Trophoblast cell (in vitro differentiated cells and primary cell): ENCODE measurements at regions not wholly inside any gene's neighbourhood (a gene's known extent, or its start where the extent isn't known, plus 50 kb on each side); places are given as distances from the start of the nearest gene placed in this dataset.

Experiments
- DNase-seq, 2 donors: peaks; one replicate each; pipeline ENCODE4 v3.0.0-alpha.2; 2016
- H2AFZ ChIP-seq: 2 replicates; pipeline ENCODE4 v1.6.1; 2013; ENCODE audit warnings: low read length, moderate library complexity, mild to moderate bottlenecking; ENCODE audit not compliant: insufficient read depth, poor library complexity
- H2AK5ac ChIP-seq: 2 replicates; pipeline ENCODE4 v1.6.1; 2013; ENCODE audit warnings: mild to moderate bottlenecking, low read length
- H2BK120ac ChIP-seq: 2 replicates; pipeline ENCODE4 v1.6.1; 2013; ENCODE audit warnings: low read length, mild to moderate bottlenecking, moderate library complexity; ENCODE audit not compliant: insufficient read depth, poor library complexity
- H2BK12ac ChIP-seq: 2 replicates; pipeline ENCODE4 v1.6.1; 2013; ENCODE audit warnings: mild to moderate bottlenecking, low read length, moderate library complexity
- H2BK5ac ChIP-seq: 2 replicates; pipeline ENCODE4 v1.6.1; 2013; ENCODE audit warnings: low read length, low read depth, moderate library complexity, mild to moderate bottlenecking; ENCODE audit not compliant: poor library complexity
- H3K14ac ChIP-seq: 2 replicates; pipeline ENCODE4 v1.6.1; 2013; ENCODE audit warnings: mild to moderate bottlenecking, low read length
- H3K18ac ChIP-seq: 2 replicates; pipeline ENCODE4 v1.6.1; 2013; ENCODE audit warnings: mild to moderate bottlenecking, low read length
- H3K23ac ChIP-seq: 2 replicates; pipeline ENCODE4 v1.6.1; 2013; ENCODE audit warnings: low read length
- H3K27ac ChIP-seq: 2 replicates; pipeline ENCODE4 v1.5.1; 2013; ENCODE audit warnings: low read depth, mild to moderate bottlenecking, inconsistent platforms, low read length, moderate library complexity
- H3K27me3 ChIP-seq: 2 replicates; pipeline ENCODE4 v1.6.1; 2013; ENCODE audit warnings: inconsistent platforms, mild to moderate bottlenecking, low read length, moderate library complexity; ENCODE audit not compliant: insufficient read depth
- H3K36me3 ChIP-seq, 2 experiments: 1 replicate in 1 of 2; 2 replicates in 1 of 2; pipeline ENCODE4 v1.6.1; 2013; ENCODE audit warnings: low read length in 2 of 2, mild to moderate bottlenecking in 2 of 2, moderate library complexity in 1 of 2; ENCODE audit not compliant: insufficient read depth in 2 of 2, control insufficient read depth in 1 of 2
- H3K4ac ChIP-seq: 2 replicates; pipeline ENCODE4 v1.6.1; 2013; ENCODE audit warnings: low read depth, mild to moderate bottlenecking, low read length, moderate library complexity
- H3K4me1 ChIP-seq, 2 experiments: 1 replicate in 1 of 2; 2 replicates in 1 of 2; pipeline ENCODE4 v1.6.1; 2013; ENCODE audit warnings: low read length in 2 of 2, mild to moderate bottlenecking in 2 of 2, moderate library complexity in 1 of 2; ENCODE audit not compliant: insufficient read depth in 2 of 2, control insufficient read depth in 1 of 2
- H3K4me2 ChIP-seq: 2 replicates; pipeline ENCODE4 v1.6.1; 2013; ENCODE audit warnings: inconsistent platforms, mild to moderate bottlenecking, low read length, moderate library complexity
- H3K4me3 ChIP-seq: 2 replicates; pipeline ENCODE4 v1.5.1; 2013; ENCODE audit warnings: mild to moderate bottlenecking, low read depth, low read length, inconsistent platforms
- H3K79me1 ChIP-seq: one replicate; pipeline ENCODE4 v1.6.1; 2013; ENCODE audit warnings: low read length
- H3K79me2 ChIP-seq: 2 replicates; pipeline ENCODE4 v1.6.1; 2013; ENCODE audit warnings: low read length, mild to moderate bottlenecking; ENCODE audit not compliant: control insufficient read depth, insufficient read depth, poor library complexity
- H3K9ac ChIP-seq: 2 replicates; pipeline ENCODE4 v1.6.1; 2013; ENCODE audit warnings: mild to moderate bottlenecking, low read length
- H3K9me3 ChIP-seq: 2 replicates; pipeline ENCODE4 v1.6.1; 2013; ENCODE audit warnings: low read depth, mild to moderate bottlenecking, control low read depth, inconsistent platforms, low read length; ENCODE audit not compliant: insufficient read depth
- H4K12ac ChIP-seq: 2 replicates; pipeline ENCODE4 v1.6.1; 2013; ENCODE audit warnings: low read depth, mild to moderate bottlenecking, low read length, moderate library complexity
- H4K8ac ChIP-seq: 2 replicates; pipeline ENCODE4 v1.6.1; 2013; ENCODE audit warnings: low read depth, mild to moderate bottlenecking, low read length, moderate library complexity
- H4K91ac ChIP-seq: one replicate; pipeline ENCODE4 v1.6.1; 2013; ENCODE audit warnings: low read depth, mild to moderate bottlenecking, low read length, moderate library complexity
- WGBS: extraction: QIAGEN DNeasy Blood & Tissue Kit; methylation state at CpG from one replicate; pipeline ENCODE4 v1.1.7; 2013; ENCODE audit warnings: missing lambda C conversion rate; ENCODE audit not compliant: insufficient read length, insufficient coverage; ENCODE audit errors: extremely low coverage; 5-methylcytosine and 5-hydroxymethylcytosine counted together

GRCh38 chr2:136215449-136215848, 97.5 kb upstream of the CXCR4 start:
- DNase-seq = no peak
- no peaks in the 10 kb centered on the region for H3K9me3 ChIP-seq
- no peak overlapping the region for H2AFZ ChIP-seq
- no peak overlapping the region for H3K18ac ChIP-seq
- H3K4ac ChIP-seq = no peak overlapping the region
- H2BK5ac ChIP-seq = no peak overlapping the region
- H3K4me2 ChIP-seq = no peak overlapping the region
- no peak overlapping the region for H3K23ac ChIP-seq
- WGBS = no CpG with 5 or more reads among the region's 2 CpGs
- H4K91ac ChIP-seq = no peak overlapping the region
- no peak overlapping the region for H4K8ac ChIP-seq
- H3K14ac ChIP-seq = no peak overlapping the region
- no peak overlapping the region for H2BK12ac ChIP-seq
- H4K12ac ChIP-seq = no peak overlapping the region
- H3K27me3 ChIP-seq = no peaks in the 10 kb centered on the region
- peaks cover 9 to 16% of the 10 kb centered on the region in 2 experiments for H3K4me1 ChIP-seq
- no peak overlapping the region for H3K4me3 ChIP-seq
- H3K79me1 ChIP-seq = peaks cover 2% of the 10 kb centered on the region
- no peak overlapping the region for H3K27ac ChIP-seq
- no peaks in the 10 kb centered on the region for H3K79me2 ChIP-seq
- H3K36me3 ChIP-seq = no peaks in the 10 kb centered on the region
- H2BK120ac ChIP-seq = no peak overlapping the region
- H3K9ac ChIP-seq = no peak overlapping the region
- H2AK5ac ChIP-seq = no peak overlapping the region

- no peak overlapping the region for H2BK120ac ChIP-seq
- H3K23ac ChIP-seq = no peak overlapping the region
- H3K4me1 ChIP-seq = peaks cover 2 to 11% of the 10 kb centered on the region in 2 experiments
- H4K8ac ChIP-seq = no peak overlapping the region
- no peak overlapping the region for H2AK5ac ChIP-seq
- H3K4me3 ChIP-seq = no peak overlapping the region
- H3K36me3 ChIP-seq = no peaks in the 10 kb centered on the region
- peak; percentile 40 to 90 for DNase-seq
- H2BK5ac ChIP-seq = no peak overlapping the region
- no peak overlapping the region for H2BK12ac ChIP-seq
- H2AFZ ChIP-seq = no peak overlapping the region
- H3K4me2 ChIP-seq = peak overlapping the region; percentile 18
- WGBS = no CpG with 5 or more reads among the region's 5 CpGs
- H3K79me1 ChIP-seq = no peaks in the 10 kb centered on the region
- H3K27me3 ChIP-seq = no peaks in the 10 kb centered on the region
- H3K79me2 ChIP-seq = no peaks in the 10 kb centered on the region
- H3K14ac ChIP-seq = no peak overlapping the region
- H3K9ac ChIP-seq = no peak overlapping the region
- H3K9me3 ChIP-seq = no peaks in the 10 kb centered on the region
- no peak overlapping the region for H4K12ac ChIP-seq
- no peak overlapping the region for H3K18ac ChIP-seq
- H3K27ac ChIP-seq = no peak overlapping the region
- H3K4ac ChIP-seq = no peak overlapping the region
- H4K91ac ChIP-seq = no peak overlapping the region
These were observed 96.6 kb upstream of the CXCR4 start for GRCh38 chr2:136214307-136215200.

- DNase-seq = no peak
- Histone ChIP-seq H3K4me1 (peaks cover 2 to 11% of the 10 kb centered on the region in 2 experiments), H3K18ac (no peak overlapping the region)
These were observed 95.9 kb upstream of the CXCR4 start for GRCh38 chr2:136213836-136214235.

GRCh38 chr2:136212426-136213378, 94.8 kb upstream of the CXCR4 start:
- no CpG with 5 or more reads among the region's 5 CpGs for WGBS
- Histone ChIP-seq H4K12ac (no peak overlapping the region), H3K79me1 (no peaks in the 10 kb centered on the region), H2BK120ac (no peak overlapping the region), H3K9me3 (no peaks in the 10 kb centered on the region), H3K27me3 (no peaks in the 10 kb centered on the region), H2AK5ac (no peak overlapping the region), H3K4me2 (no peak overlapping the region), H3K18ac (no peak overlapping the region), H3K4ac (no peak overlapping the region), H2AFZ (no peak overlapping the region), H3K4me3 (no peak overlapping the region), H4K91ac (no peak overlapping the region), H3K14ac (no peak overlapping the region), H3K79me2 (no peaks in the 10 kb centered on the region), H4K8ac (no peak overlapping the region), H3K27ac (no peak overlapping the region), H3K9ac (no peak overlapping the region), H2BK12ac (no peak overlapping the region), H3K23ac (no peak overlapping the region), H2BK5ac (no peak overlapping the region), H3K4me1 (peaks cover 2 to 11% of the 10 kb centered on the region in 2 experiments), H3K36me3 (no peaks in the 10 kb centered on the region)
- DNase-seq = no peak

More at GRCh38 chr2:136213836-136214235, 95.9 kb upstream of the CXCR4 start:
- Histone ChIP-seq H2BK12ac (no peak overlapping the region), H3K27ac (no peak overlapping the region), H3K23ac (no peak overlapping the region), H3K79me1 (no peaks in the 10 kb centered on the region), H3K4me2 (no peak overlapping the region), H4K8ac (no peak overlapping the region), H2AFZ (no peak overlapping the region), H2BK5ac (no peak overlapping the region), H3K4me3 (no peak overlapping the region), H3K14ac (no peak overlapping the region), H3K9me3 (no peaks in the 10 kb centered on the region), H3K36me3 (no peaks in the 10 kb centered on the region), H2AK5ac (no peak overlapping the region), H4K12ac (no peak overlapping the region), H2BK120ac (no peak overlapping the region), H3K27me3 (no peaks in the 10 kb centered on the region), H4K91ac (no peak overlapping the region), H3K4ac (no peak overlapping the region), H3K79me2 (no peaks in the 10 kb centered on the region), H3K9ac (no peak overlapping the region)
- WGBS = no CpG with 5 or more reads among the region's 3 CpGs
